A172 (cell line): ENCODE measurements at regions not wholly inside any gene's neighbourhood (a gene's known extent, or its start where the extent isn't known, plus 50 kb on each side); places are given as distances from the start of the nearest gene placed in this dataset.

Source experiments
- DNase-seq: peaks from one replicate; pipeline ENCODE4 v3.0.0-alpha.2; 2015; ENCODE audit warnings: low spot score

GRCh38 chr2:64828261-64828660 lies 160.9 kb upstream of the SLC1A4 start:
- no peak for DNase-seq

GRCh38 chr2:64829525-64829924 lies 159.7 kb upstream of the SLC1A4 start:
- DNase-seq, result no peak

GRCh38 chr2:64831134-64831976 lies 157.8 kb upstream of the SLC1A4 start:
- DNase-seq, result peak; percentile 99

DNA sequence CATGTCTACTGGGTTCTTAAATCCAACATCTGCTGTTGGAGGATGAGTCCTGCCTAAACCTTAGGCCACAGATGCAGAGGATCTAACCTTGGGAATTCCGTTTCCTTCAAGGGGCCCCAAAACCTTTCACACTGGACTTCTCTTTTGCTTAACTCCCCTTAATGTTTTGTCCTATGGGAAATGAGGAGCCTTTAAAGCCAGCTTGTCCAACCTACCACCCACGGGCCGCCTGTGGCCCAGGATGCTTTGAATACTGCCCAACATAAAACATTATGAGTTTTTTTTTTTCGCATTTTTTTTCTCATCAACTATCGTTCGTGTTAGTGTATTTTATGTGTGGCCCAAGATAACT lies 157.2 kb upstream of the SLC1A4 start:
- DNase-seq, result no peak

- no peak for DNase-seq
Observed at GRCh38 chr2:64832936-64833335, 156.3 kb upstream of the SLC1A4 start.

- no peak for DNase-seq
Observed at GRCh38 chr2:64836566-64836965, 152.6 kb upstream of the SLC1A4 start.

DNA sequence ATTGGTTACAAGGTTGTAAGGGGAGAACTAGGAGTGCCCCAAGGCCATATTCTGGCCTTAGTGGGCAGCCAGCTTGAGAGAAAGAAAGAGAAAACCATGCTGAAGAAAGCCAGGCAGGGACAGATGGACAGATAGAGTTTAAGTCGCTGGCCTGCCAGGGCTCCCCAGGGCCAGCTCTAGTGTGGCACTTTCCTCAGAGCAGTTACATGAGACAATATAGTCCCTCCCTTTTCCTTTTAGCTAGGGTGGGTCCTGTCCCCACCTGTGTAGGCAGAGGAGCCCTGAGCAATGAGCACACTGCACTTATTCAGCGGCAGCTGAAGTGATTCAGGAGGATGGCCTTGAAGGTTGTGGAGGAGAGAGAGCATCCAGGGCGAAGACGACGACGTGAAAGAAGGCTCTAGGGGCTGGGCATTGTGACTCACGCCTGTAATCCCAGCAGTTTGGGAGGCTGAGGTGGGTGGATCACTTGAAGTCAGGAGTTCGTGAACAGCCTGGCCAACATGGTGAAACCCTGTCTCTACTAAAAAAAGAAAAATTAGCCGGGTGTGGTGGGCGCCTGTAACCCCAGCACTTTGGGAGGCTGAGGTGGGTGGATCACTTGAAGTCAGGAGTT lies 152.0 kb upstream of the SLC1A4 start:
- DNase-seq, result peak; percentile 86

DNA sequence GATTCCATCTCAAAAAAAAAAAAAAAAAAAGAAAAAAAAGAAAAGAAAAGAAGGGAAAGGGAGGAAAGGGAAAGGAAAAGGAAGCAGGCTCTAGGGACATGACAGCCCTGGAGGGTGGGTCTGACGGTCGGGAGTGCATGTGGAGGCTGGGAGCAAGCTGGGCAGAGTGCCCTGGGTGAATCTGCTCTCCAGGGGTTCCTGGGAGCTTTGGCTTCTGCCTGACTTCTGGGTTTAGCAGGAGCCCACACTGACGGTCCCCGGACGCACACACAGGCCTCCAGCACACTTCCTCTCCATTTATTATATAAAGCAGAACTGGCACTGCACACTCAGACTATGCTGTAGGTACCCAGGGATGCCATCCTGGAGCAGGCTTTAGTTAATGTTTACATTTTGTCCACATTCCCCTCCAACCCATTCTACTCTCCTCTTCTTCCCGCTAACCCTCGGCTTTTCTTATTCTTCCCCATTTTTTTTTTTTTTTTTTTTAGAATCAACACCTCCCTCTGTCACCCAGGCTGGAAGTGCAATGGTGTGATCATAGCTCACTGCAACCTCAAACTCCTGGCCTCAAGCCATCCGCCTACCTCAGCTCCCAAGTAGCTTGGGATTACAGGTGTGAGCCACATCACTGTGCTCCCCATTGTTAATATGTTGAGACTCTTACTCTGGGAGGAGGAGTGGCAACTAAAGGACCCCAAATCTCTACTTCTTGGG lies 151.1 kb upstream of the SLC1A4 start:
- DNase-seq, result peak; percentile 74

DNA sequence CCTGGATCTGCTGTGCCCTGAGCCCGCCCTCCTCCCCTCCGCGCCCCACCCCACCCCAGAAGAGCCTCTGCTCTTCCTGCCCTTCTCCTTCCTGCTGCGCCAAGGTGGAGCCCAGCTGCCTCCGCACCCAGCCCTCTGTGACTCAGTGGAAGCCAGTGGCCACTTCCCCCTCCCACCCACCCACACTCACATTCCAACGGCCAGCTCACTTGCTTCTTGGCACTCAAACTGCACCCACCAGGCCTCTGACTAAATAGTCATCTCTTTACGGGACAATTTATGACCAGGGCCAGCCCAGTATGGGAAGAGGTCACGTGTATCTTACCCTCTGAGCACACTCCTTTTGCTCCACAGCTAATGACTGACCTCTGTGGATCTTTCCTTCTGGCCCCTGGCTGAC lies 150.4 kb upstream of the SLC1A4 start:
- peak; percentile 98 for DNase-seq

DNA sequence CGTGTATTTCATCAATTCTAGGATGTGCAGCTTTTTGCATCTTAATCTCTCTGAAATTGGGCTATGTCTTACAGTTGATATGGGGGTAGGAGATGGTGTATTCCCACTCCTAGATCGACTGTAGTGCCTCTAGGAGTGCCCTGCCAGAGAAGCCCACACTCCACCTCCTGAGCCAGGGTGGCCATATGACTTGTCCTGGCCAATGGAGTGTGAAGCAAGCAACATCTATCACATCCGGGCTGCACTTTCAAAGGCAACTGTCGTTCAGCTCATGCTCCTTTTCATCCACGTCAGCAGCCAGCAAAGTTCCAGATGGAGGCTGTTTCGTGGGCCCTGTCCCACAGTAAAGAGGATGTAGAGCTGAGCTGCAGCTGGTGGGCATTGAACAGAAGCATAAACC lies 149.4 kb upstream of the SLC1A4 start:
- no peak for DNase-seq

- DNase-seq, result no peak
Observed at GRCh38 chr2:64840426-64840881, 148.7 kb upstream of the SLC1A4 start.

- no peak for DNase-seq
Observed at GRCh38 chr2:64841461-64841860, 147.7 kb upstream of the SLC1A4 start.

DNA sequence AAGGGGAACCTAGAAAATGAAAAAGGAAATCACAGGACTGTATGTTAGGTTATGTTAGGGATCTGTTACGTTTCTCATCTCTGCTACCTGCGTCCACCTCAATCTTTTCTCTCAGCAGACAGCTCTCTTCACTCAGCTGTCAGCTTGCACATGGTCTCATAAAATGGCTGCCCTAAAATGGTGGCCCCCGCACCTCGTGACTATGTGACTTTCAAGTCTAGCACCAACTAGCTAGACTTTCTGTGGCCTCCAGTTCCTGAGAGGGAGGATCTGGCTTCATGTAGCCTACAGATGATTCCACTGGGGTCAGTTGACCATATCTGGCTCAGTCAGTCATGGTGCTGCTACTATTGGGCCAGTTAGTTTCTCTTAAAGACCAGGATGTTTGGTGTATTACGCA lies 147.2 kb upstream of the SLC1A4 start:
- DNase-seq, result no peak

- DNase-seq, result no peak
Observed at GRCh38 chr2:64844087-64844486, 145.1 kb upstream of the SLC1A4 start.

DNA sequence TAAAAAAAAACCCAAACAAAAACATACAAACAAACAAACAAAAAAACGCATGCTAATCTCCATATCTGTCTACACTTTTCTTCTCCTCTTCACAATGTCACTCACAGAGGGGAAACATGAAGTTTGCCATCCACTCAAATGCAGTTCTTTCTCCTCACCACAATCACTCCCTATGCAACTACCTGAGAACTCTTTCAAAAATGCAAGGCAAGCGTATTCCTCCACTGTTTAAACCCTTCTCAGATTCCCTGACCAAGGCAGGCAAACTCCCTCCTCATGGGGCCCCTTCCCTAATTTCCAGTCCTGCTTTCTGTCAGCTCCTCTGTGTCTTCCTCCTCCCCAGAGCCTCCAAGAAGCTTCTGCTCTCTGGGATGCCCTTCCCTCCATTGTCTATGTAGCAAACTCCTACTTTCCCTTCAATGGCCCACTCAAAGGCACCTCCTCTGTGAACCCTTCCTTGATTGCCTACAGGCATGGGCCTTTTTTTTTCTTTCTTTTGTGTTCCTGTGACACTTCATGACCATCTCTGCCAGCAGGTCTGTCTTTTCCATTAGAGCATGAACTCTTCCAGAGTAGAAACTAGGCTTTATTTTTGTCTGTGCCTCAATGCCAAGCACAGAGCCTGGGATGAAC lies 143.8 kb upstream of the SLC1A4 start:
- no peak for DNase-seq

DNA sequence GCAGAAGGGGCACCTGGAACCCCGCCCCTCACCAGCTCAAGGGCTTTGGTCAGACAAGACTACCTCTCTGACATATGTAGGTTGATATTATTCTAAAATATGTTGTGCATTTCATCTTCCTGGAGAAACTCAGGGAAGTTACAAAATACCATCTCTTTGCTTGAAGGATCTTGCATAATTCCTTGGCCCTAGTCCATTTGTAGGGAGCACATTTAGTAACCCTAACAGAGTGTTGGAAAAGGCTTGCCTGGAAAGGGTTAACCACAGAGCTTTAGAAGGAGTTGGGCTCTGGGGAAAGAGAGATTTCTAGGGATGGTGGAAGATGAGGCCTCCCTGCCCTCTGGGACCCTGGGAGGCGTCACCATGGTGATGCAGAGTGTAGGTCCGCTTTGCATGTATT lies 143.0 kb upstream of the SLC1A4 start:
- DNase-seq, result no peak

GRCh38 chr2:64847930-64848329 lies 141.3 kb upstream of the SLC1A4 start:
- no peak for DNase-seq

DNA sequence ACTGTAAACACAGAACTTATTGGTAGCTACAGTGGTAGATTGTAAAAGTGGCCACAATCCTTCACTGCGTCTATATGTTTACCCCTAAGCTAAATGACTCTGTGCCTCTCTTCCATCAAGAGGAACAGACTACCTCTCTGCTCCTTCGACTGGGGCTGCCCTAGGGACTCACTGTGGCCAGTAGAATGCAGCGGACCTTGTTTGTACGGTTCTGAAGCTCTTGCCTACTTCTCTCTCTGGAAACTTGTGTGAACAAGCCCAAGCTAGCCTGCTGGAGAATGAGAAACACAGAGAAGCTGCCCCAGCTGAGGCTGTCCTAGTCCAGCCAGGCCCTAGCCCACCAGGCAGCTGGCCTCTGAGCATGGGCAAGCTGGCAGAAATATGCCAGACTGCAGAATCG lies 140.8 kb upstream of the SLC1A4 start:
- no peak for DNase-seq

GRCh38 chr2:64848945-64849344 lies 140.3 kb upstream of the SLC1A4 start:
- DNase-seq, result no peak

DNA sequence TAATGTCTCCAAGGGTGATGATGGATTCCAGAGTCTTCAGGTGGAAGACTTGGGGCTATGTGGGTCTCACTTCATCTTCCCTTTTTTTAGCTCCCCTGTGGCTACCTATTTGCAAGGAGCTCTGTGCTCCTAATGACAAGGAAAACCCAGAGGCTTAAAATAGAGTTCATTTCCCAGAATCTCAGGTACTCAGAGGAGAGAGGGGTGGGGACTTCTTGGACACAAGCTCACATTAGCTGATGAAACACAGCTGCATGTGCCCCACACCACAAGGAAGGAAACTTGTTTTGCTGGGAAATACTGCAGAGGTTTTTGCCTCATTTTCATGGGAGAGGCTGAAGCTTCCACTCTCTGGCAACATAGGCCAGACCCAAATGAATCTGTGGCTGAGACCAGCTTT lies 138.6 kb upstream of the SLC1A4 start:
- DNase-seq, result no peak

- no peak for DNase-seq
Observed at GRCh38 chr2:64852771-64853241, 136.4 kb upstream of the SLC1A4 start.

DNA sequence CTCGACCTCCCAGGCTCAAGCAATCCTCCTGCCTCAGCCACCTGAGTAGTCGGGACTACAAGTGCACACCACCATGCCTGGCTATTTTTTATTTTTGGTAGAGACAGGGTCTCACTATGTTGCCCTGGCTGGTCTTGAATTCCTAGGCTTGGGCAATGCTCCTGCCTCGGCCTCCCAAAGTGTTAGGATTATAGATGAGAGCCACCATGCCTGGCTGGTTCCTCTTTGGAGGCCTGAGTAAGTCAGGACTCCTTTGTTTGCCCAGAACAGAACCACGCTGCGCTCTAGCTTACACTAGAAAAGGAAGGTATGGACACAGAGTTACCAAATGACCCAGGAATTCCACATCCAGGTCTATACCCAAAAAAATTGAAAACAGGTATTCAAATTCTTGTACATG lies 135.9 kb upstream of the SLC1A4 start:
- DNase-seq, result no peak
